HCT116 (cell line): ENCODE measurements at regions not wholly inside any gene's neighbourhood (a gene's known extent, or its start where the extent isn't known, plus 50 kb on each side); places are given as distances from the start of the nearest gene placed in this dataset.

ENCODE experiments used
- ATAC-seq: fragments of 200-7000 bp; cut with Tn5 transposase; 2 replicates; pipeline ENCODE4 v1.9.1; 2020; ENCODE audit warnings: mild to moderate bottlenecking, moderate library complexity
- BruUV-seq: library from RNA; stranded (reverse); fragments of 400-500 nt; replicated peaks from 2 replicates; lab custom pipeline; 2021; lab: Mats Ljungman, UMichigan
- CTCF ChIA-PET: fragments of 300-600 bp; sonication (Branson Sonifier 250); formaldehyde crosslinking; loops from one replicate; lab custom pipeline; 2021; ENCODE audit warnings: antibody characterized with exemption; lab: Charles Lee
- POLR2A ChIA-PET: fragments of 300-600, 350-600 bp; sonication (Branson Sonifier 250); formaldehyde crosslinking; loops from one replicate; lab custom pipeline; 2021; ENCODE audit warnings: antibody characterized with exemption; lab: Charles Lee
- RAD21 ChIA-PET, 2 experiments: fragments of 300-600 bp; sonication (Branson Sonifier 250); formaldehyde crosslinking; loops; one replicate each; lab custom pipeline; 2023; ENCODE audit warnings: low total read pairs in 2 of 2; ENCODE audit not compliant: uncharacterized antibody in 2 of 2, unreplicated experiment in 2 of 2, low non-redundant PET in 1 of 2; lab: Charles Lee
- DNase-seq: peaks from one replicate; pipeline ENCODE4 v3.0.0-alpha.2; 2010; ENCODE audit warnings: low read depth, low spot score
- H2AFZ ChIP-seq: fragments of 200-600 bp; shearing (Covaris generic), sonication (generic); 2 replicates; pipeline ENCODE4 v1.6.1; 2017; ENCODE audit warnings: low read depth, mixed run types, mixed read lengths, antibody characterized with exemption, low read length; ENCODE audit not compliant: poor library complexity, severe bottlenecking
- H3K27ac ChIP-seq: 2 replicates; pipeline ENCODE4 v1.5.1; 2012; ENCODE audit warnings: low read depth, low read length
- H3K27me3 ChIP-seq: fragments of 200-600 bp; sonication (generic); 2 replicates; pipeline ENCODE4 v1.6.1; 2016; ENCODE audit warnings: mixed run types, low read length, mixed read lengths; ENCODE audit not compliant: insufficient read depth
- H3K36me3 ChIP-seq, 2 experiments: fragments of 200-500 bp in 1 of 2; fragments of 200-600 bp in 1 of 2; sonication (Bioruptor generic) in 1 of 2; sonication (generic) in 1 of 2; 2 replicates each; pipeline versions ENCODE4 v1.5.1 to v1.6.1; 2014 to 2016; ENCODE audit warnings: low read length in 2 of 2, inconsistent platforms in 1 of 2, mixed read lengths in 1 of 2, mixed run types in 1 of 2; ENCODE audit not compliant: insufficient read depth in 2 of 2, control insufficient read depth in 1 of 2
- H3K4me1 ChIP-seq, 2 experiments: fragments of 200-600 bp in 1 of 2; sonication (generic) in 1 of 2; 2 replicates each; pipeline versions ENCODE4 v1.5.1 to v1.6.1; 2012 to 2017; ENCODE audit warnings: low read length in 2 of 2, inconsistent platforms in 1 of 2, mild to moderate bottlenecking in 1 of 2, mixed read lengths in 1 of 2, mixed run types in 1 of 2, moderate library complexity in 1 of 2; ENCODE audit not compliant: insufficient read depth in 2 of 2, control insufficient read depth in 1 of 2
- H3K4me2 ChIP-seq: fragments of 200-600 bp; sonication (generic); 2 replicates; pipeline ENCODE4 v1.6.1; 2017; ENCODE audit warnings: mixed run types, low read length, mixed read lengths
- H3K4me3 ChIP-seq, 2 experiments: fragments of 200-600 bp in 1 of 2; sonication (generic) in 1 of 2; replicated peaks in 1 of 2; 2 replicates each; pipeline ENCODE4 v1.5.1; 2011 to 2016; ENCODE audit warnings: low read length in 2 of 2, control low read depth in 1 of 2, low read depth in 1 of 2, mild to moderate bottlenecking in 1 of 2, mixed read lengths in 1 of 2, mixed run types in 1 of 2
- H3K79me2 ChIP-seq: fragments of 200-600 bp; sonication (generic); 2 replicates; pipeline ENCODE4 v1.6.1; 2017; ENCODE audit warnings: mild to moderate bottlenecking, mixed run types, low read length, moderate library complexity, mixed read lengths; ENCODE audit not compliant: insufficient read depth
- H3K9ac ChIP-seq: fragments of 200-600 bp; sonication (generic); 2 replicates; pipeline ENCODE4 v1.6.1; 2016; ENCODE audit warnings: low read length, mixed read lengths
- H3K9me2 ChIP-seq: fragments of 200-600 bp; sonication (generic), shearing (Covaris generic); 2 replicates; pipeline ENCODE4 v1.6.1; 2017; ENCODE audit warnings: mixed run types, mild to moderate bottlenecking, moderate library complexity; ENCODE audit not compliant: insufficient read depth
- H3K9me3 ChIP-seq, 2 experiments: fragments of 200-500 bp in 1 of 2; fragments of 200-600 bp in 1 of 2; sonication (Bioruptor generic) in 1 of 2; sonication (generic) in 1 of 2; 2 replicates each; pipeline ENCODE4 v1.6.1; 2014 to 2017; ENCODE audit warnings: low read length in 2 of 2, mixed read lengths in 2 of 2, inconsistent platforms in 1 of 2, low read depth in 1 of 2, mild to moderate bottlenecking in 1 of 2, mixed run types in 1 of 2, moderate library complexity in 1 of 2; ENCODE audit not compliant: control insufficient read depth in 1 of 2, insufficient read depth in 1 of 2
- H4K20me1 ChIP-seq: fragments of 200-600 bp; sonication (generic), shearing (Covaris generic); 2 replicates; pipeline ENCODE4 v1.6.1; 2017; ENCODE audit warnings: mixed run types, mild to moderate bottlenecking, moderate library complexity; ENCODE audit not compliant: insufficient read depth
- CBX3 ChIP-seq: IDR thresholded peaks from 2 replicates; pipeline ENCODE4 v1.6.1; 2012; ENCODE audit warnings: low read depth
- CEBPB ChIP-seq: IDR thresholded peaks from 2 replicates; pipeline ENCODE4 v1.6.1; 2012; ENCODE audit warnings: low read depth
- EGR1 ChIP-seq: IDR thresholded peaks from 2 replicates; pipeline ENCODE4 v1.6.1; 2012; ENCODE audit warnings: low read depth
- ELF1 ChIP-seq: IDR thresholded peaks from 2 replicates; pipeline ENCODE4 v1.6.1; 2012; ENCODE audit warnings: low read depth, borderline replicate concordance
- EZH2 ChIP-seq: fragments of 200-600 bp; sonication (generic); IDR thresholded peaks from 2 replicates; pipeline ENCODE4 v1.6.1; 2017; ENCODE audit warnings: antibody characterized with exemption, mixed run types
- EZH2phosphoT487 ChIP-seq: fragments of 200-600 bp; IDR thresholded peaks from 2 replicates; pipeline ENCODE4 v1.6.1; 2018; ENCODE audit warnings: antibody characterized with exemption, borderline replicate concordance
- JUND ChIP-seq: IDR thresholded peaks from 2 replicates; pipeline ENCODE4 v1.6.1; 2012
- POLR2A ChIP-seq: IDR thresholded peaks from 2 replicates; pipeline ENCODE4 v1.7.0; 2011; ENCODE audit warnings: borderline replicate concordance; ENCODE audit not compliant: insufficient read depth, insufficient read length; ENCODE audit errors: extremely low read depth
- SRF ChIP-seq: IDR thresholded peaks from 2 replicates; pipeline ENCODE4 v1.6.1; 2012; ENCODE audit warnings: low read depth
- ZFX ChIP-seq: fragments of 450-650 bp; IDR thresholded peaks from 2 replicates; pipeline ENCODE4 v1.6.1; 2017
- intact Hi-C: fragments of 100-400 bp; cut with micrococcal nuclease; formaldehyde crosslinking; loops from 2 replicates; pipeline ENCODE4 v1.10.0; 2022
- TF ChIP-seq, protein P1 (sequence below): IDR thresholded peaks from 2 replicates; pipeline ENCODE4 v1.6.1; 2012; ENCODE audit warnings: low read depth
- TF ChIP-seq, protein P2 (sequence below): IDR thresholded peaks from 2 replicates; pipeline ENCODE4 v1.6.1; 2012
- TF ChIP-seq, protein P3 (sequence below), 3 experiments: fragments of 200-600 bp in 1 of 3; sonication (generic) in 1 of 3; IDR thresholded peaks in 2 of 3; conservative IDR thresholded peaks in 1 of 3; 2 replicates each; pipeline ENCODE4 v1.5.1; 2012 to 2017; ENCODE audit warnings: low read depth in 2 of 3, low read length in 2 of 3, antibody characterized with exemption in 1 of 3, borderline replicate concordance in 1 of 3, control low read depth in 1 of 3, mild to moderate bottlenecking in 1 of 3, mixed read lengths in 1 of 3, mixed run types in 1 of 3, moderate library complexity in 1 of 3; ENCODE audit not compliant: insufficient read depth in 1 of 3
- TF ChIP-seq, protein P4 (sequence below): IDR thresholded peaks from 2 replicates; pipeline ENCODE4 v1.6.1; 2012

DNA sequence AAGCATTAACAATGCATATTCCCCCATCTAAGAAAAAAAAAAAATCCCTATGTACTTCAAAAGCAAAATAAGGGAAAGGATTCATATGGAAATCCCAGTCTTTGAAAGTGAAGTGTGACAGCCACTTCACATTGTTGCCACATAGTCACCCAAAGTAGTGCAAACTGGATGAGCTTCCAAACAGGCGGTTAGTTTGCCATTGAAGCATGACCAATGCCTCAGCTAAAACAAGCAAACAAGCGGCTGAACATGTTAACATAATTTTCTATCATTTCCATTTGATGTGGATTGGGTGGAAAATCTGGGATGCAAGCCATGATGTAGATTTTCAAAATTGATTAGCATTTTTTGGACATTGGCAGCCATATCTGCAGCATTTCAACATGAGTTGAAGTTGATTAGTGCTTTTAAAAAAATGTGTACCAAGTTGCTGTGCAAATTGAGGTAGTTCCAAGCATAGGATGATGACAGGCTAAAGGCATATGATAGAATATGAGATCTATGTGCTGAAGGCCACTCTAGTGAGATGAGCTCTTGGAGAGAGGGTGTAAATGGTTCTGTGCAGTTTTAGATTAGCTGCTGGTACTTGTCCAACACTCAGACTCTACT is 405.2 kb downstream of the NR2F2 start (continued):
- TF ChIP-seq, protein P1, sequence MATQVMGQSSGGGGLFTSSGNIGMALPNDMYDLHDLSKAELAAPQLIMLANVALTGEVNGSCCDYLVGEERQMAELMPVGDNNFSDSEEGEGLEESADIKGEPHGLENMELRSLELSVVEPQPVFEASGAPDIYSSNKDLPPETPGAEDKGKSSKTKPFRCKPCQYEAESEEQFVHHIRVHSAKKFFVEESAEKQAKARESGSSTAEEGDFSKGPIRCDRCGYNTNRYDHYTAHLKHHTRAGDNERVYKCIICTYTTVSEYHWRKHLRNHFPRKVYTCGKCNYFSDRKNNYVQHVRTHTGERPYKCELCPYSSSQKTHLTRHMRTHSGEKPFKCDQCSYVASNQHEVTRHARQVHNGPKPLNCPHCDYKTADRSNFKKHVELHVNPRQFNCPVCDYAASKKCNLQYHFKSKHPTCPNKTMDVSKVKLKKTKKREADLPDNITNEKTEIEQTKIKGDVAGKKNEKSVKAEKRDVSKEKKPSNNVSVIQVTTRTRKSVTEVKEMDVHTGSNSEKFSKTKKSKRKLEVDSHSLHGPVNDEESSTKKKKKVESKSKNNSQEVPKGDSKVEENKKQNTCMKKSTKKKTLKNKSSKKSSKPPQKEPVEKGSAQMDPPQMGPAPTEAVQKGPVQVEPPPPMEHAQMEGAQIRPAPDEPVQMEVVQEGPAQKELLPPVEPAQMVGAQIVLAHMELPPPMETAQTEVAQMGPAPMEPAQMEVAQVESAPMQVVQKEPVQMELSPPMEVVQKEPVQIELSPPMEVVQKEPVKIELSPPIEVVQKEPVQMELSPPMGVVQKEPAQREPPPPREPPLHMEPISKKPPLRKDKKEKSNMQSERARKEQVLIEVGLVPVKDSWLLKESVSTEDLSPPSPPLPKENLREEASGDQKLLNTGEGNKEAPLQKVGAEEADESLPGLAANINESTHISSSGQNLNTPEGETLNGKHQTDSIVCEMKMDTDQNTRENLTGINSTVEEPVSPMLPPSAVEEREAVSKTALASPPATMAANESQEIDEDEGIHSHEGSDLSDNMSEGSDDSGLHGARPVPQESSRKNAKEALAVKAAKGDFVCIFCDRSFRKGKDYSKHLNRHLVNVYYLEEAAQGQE, result no peak
- no peak for TF ChIP-seq EZH2
- TF ChIP-seq, protein P2, sequence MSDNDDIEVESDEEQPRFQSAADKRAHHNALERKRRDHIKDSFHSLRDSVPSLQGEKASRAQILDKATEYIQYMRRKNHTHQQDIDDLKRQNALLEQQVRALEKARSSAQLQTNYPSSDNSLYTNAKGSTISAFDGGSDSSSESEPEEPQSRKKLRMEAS, result no peak
- TF ChIP-seq, all 23 proteins: peak for 0

DNA sequence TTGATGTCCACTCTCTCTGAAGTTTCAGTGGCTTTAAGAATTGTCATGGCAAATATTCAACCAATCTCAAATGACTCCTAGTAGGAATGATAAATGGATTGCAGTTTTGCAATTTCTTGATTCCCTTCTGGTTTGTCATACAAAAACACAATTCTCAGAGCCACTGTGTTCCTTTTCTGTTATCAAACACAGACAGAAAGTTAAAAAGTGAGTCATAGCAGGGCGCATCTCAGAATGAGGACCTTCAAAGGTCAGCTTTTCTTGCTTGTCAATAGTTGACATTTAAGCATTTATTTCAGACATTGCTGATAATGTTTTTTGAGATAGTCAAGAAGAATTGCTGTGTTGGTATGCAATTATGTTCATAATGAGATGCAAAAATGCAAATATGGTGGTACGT is 405.9 kb downstream of the NR2F2 start:
- no peak for ATAC-seq
- no peak for TF ChIP-seq SRF
- no peak for TF ChIP-seq CBX3
- no peak for TF ChIP-seq CEBPB
- TF ChIP-seq, protein P1, result no peak
- no peak for TF ChIP-seq ELF1
- TF ChIP-seq POLR2A, result no peak
- no peak for TF ChIP-seq EZH2
- TF ChIP-seq, protein P3, sequence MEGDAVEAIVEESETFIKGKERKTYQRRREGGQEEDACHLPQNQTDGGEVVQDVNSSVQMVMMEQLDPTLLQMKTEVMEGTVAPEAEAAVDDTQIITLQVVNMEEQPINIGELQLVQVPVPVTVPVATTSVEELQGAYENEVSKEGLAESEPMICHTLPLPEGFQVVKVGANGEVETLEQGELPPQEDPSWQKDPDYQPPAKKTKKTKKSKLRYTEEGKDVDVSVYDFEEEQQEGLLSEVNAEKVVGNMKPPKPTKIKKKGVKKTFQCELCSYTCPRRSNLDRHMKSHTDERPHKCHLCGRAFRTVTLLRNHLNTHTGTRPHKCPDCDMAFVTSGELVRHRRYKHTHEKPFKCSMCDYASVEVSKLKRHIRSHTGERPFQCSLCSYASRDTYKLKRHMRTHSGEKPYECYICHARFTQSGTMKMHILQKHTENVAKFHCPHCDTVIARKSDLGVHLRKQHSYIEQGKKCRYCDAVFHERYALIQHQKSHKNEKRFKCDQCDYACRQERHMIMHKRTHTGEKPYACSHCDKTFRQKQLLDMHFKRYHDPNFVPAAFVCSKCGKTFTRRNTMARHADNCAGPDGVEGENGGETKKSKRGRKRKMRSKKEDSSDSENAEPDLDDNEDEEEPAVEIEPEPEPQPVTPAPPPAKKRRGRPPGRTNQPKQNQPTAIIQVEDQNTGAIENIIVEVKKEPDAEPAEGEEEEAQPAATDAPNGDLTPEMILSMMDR (IDR thresholded peaks at IDR 0.05 in 2 of 3, conservative IDR thresholded peaks at IDR 0.05 in 1 of 3; ENCODE audit: borderline replicate concordance in 1 of 3, insufficient read depth in 1 of 3, low read depth in 2 of 3, low read length in 2 of 3), result no peak
- no peak for TF ChIP-seq EZH2phosphoT487
- TF ChIP-seq, protein P4, sequence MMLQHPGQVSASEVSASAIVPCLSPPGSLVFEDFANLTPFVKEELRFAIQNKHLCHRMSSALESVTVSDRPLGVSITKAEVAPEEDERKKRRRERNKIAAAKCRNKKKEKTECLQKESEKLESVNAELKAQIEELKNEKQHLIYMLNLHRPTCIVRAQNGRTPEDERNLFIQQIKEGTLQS, result no peak
- no peak for TF ChIP-seq JUND
- TF ChIP-seq ZFX, result no peak
- TF ChIP-seq EGR1, result no peak

More for the DNA sequence above, 405.9 kb downstream of the NR2F2 start:
- Histone ChIP-seq H3K4me3 (no peak overlapping the region), H2AFZ (no peak overlapping the region), H3K27ac (no peak overlapping the region), H3K4me2 (no peak overlapping the region), H4K20me1 (no peaks in the 10 kb centered on the region), H3K9me2 (no peaks in the 10 kb centered on the region), H3K27me3 (no peaks in the 10 kb centered on the region), H3K9ac (no peak overlapping the region), H3K36me3 (no peaks in the 10 kb centered on the region), H3K79me2 (no peaks in the 10 kb centered on the region), H3K4me1 (no peaks in the 10 kb centered on the region), H3K9me3 (no peaks in the 10 kb centered on the region)
- CTCF ChIA-PET, result no interaction called here
- no TSS peak for BruUV-seq
- DNase-seq, result no peak
- intact Hi-C loops, result no loop called here
- POLR2A ChIA-PET, result no interaction called here
- RAD21 ChIA-PET, result no interaction called here
